ENCODE measurements at regions not wholly inside any gene's neighbourhood (a gene's known extent, or its start where the extent isn't known, plus 50 kb on each side); places are given as distances from the start of the nearest gene placed in this dataset.

DNA sequence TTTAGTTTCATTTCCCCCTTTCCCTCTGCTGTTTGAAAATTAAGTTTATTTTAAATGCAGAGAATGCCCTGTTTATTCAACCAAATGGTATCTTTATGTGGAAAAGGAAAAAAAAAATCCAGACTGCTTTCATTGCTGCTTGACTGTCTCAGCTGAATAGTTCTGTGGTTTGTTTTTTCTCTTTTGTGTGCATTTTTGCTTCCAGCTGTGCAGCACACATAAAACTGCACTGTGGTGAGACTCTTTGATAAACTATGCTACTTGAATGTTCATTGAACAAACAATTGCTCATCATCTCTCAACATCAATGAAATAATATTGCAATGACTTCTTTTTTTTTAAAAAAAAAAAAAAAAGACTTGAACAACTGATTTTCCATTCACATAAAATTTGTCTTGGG lies 78.6 kb upstream of the GLI3 start:
- Histone ChIP-seq H3K4me1 (ENCODE audit: control insufficient read depth in 2 of 2, insufficient read depth in 2 of 2, low read length in 1 of 2) (no peaks in the 10 kb centered on the region), H3K36me3 (ENCODE audit: control insufficient read depth in 2 of 2, insufficient read depth in 2 of 2, low read length in 1 of 2) (no peaks in the 10 kb centered on the region), H3K4me3 (ENCODE audit: low read depth in 1 of 2, low read length in 2 of 2) (no peak overlapping the region), H3K27me3 (ENCODE audit: control insufficient read depth in 1 of 2, insufficient read depth in 2 of 2, low read length in 2 of 2) (peaks cover 0 to 2% of the 10 kb centered on the region in 2 donors), H3K27ac (ENCODE audit: low read depth in 2 of 2, low read length in 1 of 2) (no peak overlapping the region), H3K9me3 (ENCODE audit: control insufficient read depth in 2 of 2, insufficient read depth in 1 of 2, low read depth in 1 of 2, low read length in 1 of 2) (peaks cover 0 to 2% of the 10 kb centered on the region in 2 donors)

DNA sequence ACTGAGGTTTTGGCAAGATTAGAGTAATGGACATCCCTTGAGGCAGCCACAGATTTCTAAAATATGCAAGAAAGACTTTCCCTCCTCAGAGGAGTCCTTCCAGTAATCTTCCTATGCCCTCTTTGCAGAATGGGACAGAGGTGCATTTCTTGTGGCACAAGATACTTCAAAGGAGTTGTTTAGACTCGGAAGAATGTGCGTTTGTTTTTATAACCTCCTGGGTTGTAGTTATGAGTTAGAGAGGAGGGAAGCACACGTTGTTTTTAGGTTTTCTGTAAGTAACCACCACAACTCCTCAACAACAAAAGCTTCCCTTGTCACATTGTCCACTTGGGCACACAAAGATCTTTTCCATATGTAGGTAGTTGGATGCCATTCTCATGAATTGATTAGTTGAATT lies 78.1 kb upstream of the GLI3 start:
- H3K4me3 ChIP-seq (ENCODE audit: low read depth in 1 of 2, low read length in 2 of 2), result no peak overlapping the region
- no peaks in the 10 kb centered on the region for H3K36me3 ChIP-seq (ENCODE audit: control insufficient read depth in 2 of 2, insufficient read depth in 2 of 2, low read length in 1 of 2)
- 61% methylated on average over 3 of the region's 3 CpGs for WGBS, 2 donors
- no peaks in the 10 kb centered on the region for H3K4me1 ChIP-seq (ENCODE audit: control insufficient read depth in 2 of 2, insufficient read depth in 2 of 2, low read length in 1 of 2)
- H3K27ac ChIP-seq (ENCODE audit: low read depth in 2 of 2, low read length in 1 of 2), result no peak overlapping the region
- peaks cover 0 to 2% of the 10 kb centered on the region in 2 donors for H3K27me3 ChIP-seq (ENCODE audit: control insufficient read depth in 1 of 2, insufficient read depth in 2 of 2, low read length in 2 of 2)
- peaks cover 0 to 2% of the 10 kb centered on the region in 2 donors for H3K9me3 ChIP-seq (ENCODE audit: control insufficient read depth in 2 of 2, insufficient read depth in 1 of 2, low read depth in 1 of 2, low read length in 1 of 2)

- H3K27me3 ChIP-seq (ENCODE audit: control insufficient read depth in 1 of 2, insufficient read depth in 2 of 2, low read length in 2 of 2), result peaks cover 0 to 2% of the 10 kb centered on the region in 2 donors
- no peak overlapping the region for H3K4me3 ChIP-seq (ENCODE audit: low read depth in 1 of 2, low read length in 2 of 2)
- H3K27ac ChIP-seq (ENCODE audit: low read depth in 2 of 2, low read length in 1 of 2), result no peak overlapping the region
- H3K4me1 ChIP-seq (ENCODE audit: control insufficient read depth in 2 of 2, insufficient read depth in 2 of 2, low read length in 1 of 2), result no peaks in the 10 kb centered on the region
- H3K36me3 ChIP-seq (ENCODE audit: control insufficient read depth in 2 of 2, insufficient read depth in 2 of 2, low read length in 1 of 2), result no peaks in the 10 kb centered on the region
- H3K9me3 ChIP-seq (ENCODE audit: control insufficient read depth in 2 of 2, insufficient read depth in 1 of 2, low read depth in 1 of 2, low read length in 1 of 2), result peaks cover 0 to 2% of the 10 kb centered on the region in 2 donors
- WGBS, 2 donors, result 76 to 91% methylated on average over 1 of the region's 1 CpG
Observed at GRCh38 chr7:42314696-42315095, 77.7 kb upstream of the GLI3 start.

DNA sequence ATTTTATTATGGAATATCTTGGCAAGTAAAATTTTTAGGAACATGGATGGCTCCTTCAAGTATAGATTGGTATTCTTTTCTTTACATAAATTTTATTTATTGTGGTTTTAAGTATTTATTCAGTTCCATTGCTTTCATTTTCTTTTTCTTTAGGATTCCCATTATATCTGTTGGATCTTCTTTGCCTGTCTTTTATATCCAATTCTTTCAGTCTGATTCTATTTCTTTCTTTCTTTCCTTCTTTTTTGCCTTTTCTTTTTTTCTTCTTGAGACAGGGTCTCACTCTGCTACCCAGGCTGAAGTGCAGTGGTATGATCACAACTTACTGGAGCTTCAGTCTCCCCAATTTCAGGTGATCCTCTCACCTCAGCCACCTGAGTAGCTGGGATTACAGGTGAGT lies 74.2 kb upstream of the GLI3 start:
- no peak overlapping the region for H3K4me3 ChIP-seq (ENCODE audit: low read depth in 1 of 2, low read length in 2 of 2)
- H3K9me3 ChIP-seq (ENCODE audit: control insufficient read depth in 2 of 2, insufficient read depth in 1 of 2, low read depth in 1 of 2, low read length in 1 of 2), result peaks cover 0 to 2% of the 10 kb centered on the region in 2 donors
- H3K4me1 ChIP-seq (ENCODE audit: control insufficient read depth in 2 of 2, insufficient read depth in 2 of 2, low read length in 1 of 2), result no peaks in the 10 kb centered on the region
- no peak overlapping the region for H3K27ac ChIP-seq (ENCODE audit: low read depth in 2 of 2, low read length in 1 of 2)
- H3K27me3 ChIP-seq (ENCODE audit: control insufficient read depth in 1 of 2, insufficient read depth in 2 of 2, low read length in 2 of 2), result peaks cover 0 to 2% of the 10 kb centered on the region in 2 donors
- H3K36me3 ChIP-seq (ENCODE audit: control insufficient read depth in 2 of 2, insufficient read depth in 2 of 2, low read length in 1 of 2), result no peaks in the 10 kb centered on the region

GRCh38 chr7:42292991-42293521 lies 56.0 kb upstream of the GLI3 start:
- Histone ChIP-seq H3K9me3 (ENCODE audit: control insufficient read depth in 2 of 2, insufficient read depth in 1 of 2, low read depth in 1 of 2, low read length in 1 of 2) (no peaks in the 10 kb centered on the region), H3K36me3 (ENCODE audit: control insufficient read depth in 2 of 2, insufficient read depth in 2 of 2, low read length in 1 of 2) (no peaks in the 10 kb centered on the region), H3K27me3 (ENCODE audit: control insufficient read depth in 1 of 2, insufficient read depth in 2 of 2, low read length in 2 of 2) (no peaks in the 10 kb centered on the region), H3K4me3 (ENCODE audit: low read depth in 1 of 2, low read length in 2 of 2) (no peak overlapping the region), H3K27ac (ENCODE audit: low read depth in 2 of 2, low read length in 1 of 2) (no peak overlapping the region), H3K4me1 (ENCODE audit: control insufficient read depth in 2 of 2, insufficient read depth in 2 of 2, low read length in 1 of 2) (peaks cover 0 to 4% of the 10 kb centered on the region in 2 donors)
- 44 to 45% methylated on average over 8 of the region's 8 CpGs for WGBS, 2 donors

DNA sequence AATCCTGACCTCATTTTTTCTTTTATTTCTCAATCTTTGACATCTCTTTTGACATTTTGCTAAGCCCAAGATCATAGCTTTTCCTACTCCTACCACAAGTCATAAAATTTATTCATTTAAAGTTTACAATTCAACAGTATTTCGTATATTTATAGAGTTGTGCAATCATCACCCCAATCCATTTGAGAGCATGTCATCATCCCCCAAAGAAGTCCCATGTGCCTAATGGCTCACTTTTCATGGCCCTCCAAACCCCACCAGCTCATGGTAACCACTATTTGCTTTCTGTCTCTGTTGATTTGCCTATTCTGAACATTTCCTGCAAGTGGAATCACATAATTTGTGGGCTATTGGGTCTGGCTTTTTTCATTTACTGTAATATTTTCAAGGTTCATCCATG lies 52.5 kb upstream of the GLI3 start:
- Histone ChIP-seq H3K27me3 (ENCODE audit: control insufficient read depth in 1 of 2, insufficient read depth in 2 of 2, low read length in 2 of 2) (no peaks in the 10 kb centered on the region), H3K4me1 (ENCODE audit: control insufficient read depth in 2 of 2, insufficient read depth in 2 of 2, low read length in 1 of 2) (peaks cover 0 to 4% of the 10 kb centered on the region in 2 donors), H3K4me3 (ENCODE audit: low read depth in 1 of 2, low read length in 2 of 2) (no peak overlapping the region), H3K9me3 (ENCODE audit: control insufficient read depth in 2 of 2, insufficient read depth in 1 of 2, low read depth in 1 of 2, low read length in 1 of 2) (no peaks in the 10 kb centered on the region), H3K27ac (ENCODE audit: low read depth in 2 of 2, low read length in 1 of 2) (no peak overlapping the region), H3K36me3 (ENCODE audit: control insufficient read depth in 2 of 2, insufficient read depth in 2 of 2, low read length in 1 of 2) (no peaks in the 10 kb centered on the region)
- WGBS, 2 donors, result 74 to 80% methylated on average over 1 of the region's 1 CpG

Data from esophagus (tissue), 2 donors.